ENCODE measurements at regions not wholly inside any gene's neighbourhood (a gene's known extent, or its start where the extent isn't known, plus 50 kb on each side); places are given as distances from the start of the nearest gene placed in this dataset.

DNA sequence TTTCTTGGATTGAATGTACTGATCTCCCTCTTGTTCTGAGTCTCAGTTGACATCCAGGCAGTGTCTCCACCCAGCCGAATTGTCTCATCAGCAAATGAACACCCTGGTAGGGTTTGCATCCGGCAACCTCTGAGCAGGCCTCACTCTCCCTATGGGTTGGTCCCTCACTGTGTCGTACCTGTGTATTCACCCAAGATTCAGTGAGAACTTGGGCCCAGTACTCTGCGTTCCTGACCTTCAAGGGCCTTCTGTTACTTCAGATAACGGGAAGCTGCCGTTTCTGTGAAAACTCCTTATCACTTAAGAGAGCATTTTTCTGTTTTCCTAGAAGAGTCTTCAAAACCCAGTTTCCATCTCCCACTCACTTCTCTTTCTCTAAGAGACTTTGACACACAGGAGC is 915.6 kb downstream of the TBC1D22A start:
- no peak for DNase-seq (ENCODE audit: low spot score)

DNA sequence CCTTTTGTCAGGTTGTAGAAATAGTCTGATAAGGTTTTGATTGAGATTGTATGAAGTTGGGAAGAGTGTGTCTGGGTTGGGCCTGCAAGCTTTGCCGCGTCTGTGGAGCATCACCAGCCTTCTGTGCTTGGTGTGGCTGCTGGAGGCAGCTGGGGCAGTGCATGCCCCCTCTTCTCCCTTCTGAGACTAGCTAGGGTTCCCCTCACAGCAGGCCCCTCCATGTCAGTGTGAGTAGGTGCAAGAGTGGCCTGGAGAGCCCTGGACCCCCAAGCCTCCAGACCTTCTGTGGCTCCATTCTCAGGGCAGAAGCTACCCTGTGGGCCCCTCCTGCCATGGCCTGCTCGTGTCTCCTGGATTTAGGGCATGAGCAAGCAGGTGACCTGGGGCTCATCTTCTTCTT is 914.2 kb downstream of the TBC1D22A start:
- no peak for DNase-seq (ENCODE audit: low spot score)

- DNase-seq (ENCODE audit: low spot score) = no peak
Observed at GRCh38 chr22:47674600-47674999, 912.1 kb downstream of the TBC1D22A start.

GRCh38 chr22:47673557-47673956 is 911.1 kb downstream of the TBC1D22A start:
- DNase-seq (ENCODE audit: low spot score) = no peak

DNA sequence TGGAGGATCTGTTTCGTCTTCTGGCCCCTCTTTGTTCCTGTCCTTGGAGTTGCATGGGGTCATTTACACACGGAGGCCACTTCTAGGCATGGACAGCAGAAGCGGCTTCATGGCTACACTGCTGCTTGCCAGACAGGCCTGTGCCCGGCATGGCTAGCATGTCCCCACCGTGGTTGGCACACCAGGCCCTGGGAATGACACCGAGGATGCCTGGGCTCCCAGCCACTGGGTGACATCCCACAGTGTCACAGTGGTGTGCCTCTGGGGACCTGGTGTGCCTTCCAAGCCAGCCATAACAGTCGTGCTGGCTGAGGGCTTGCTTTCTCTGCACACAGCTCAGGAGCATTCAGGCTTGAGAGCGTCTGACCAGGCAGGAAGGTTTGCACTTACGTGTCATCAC is 910.1 kb downstream of the TBC1D22A start:
- DNase-seq (ENCODE audit: low spot score) = no peak

DNA sequence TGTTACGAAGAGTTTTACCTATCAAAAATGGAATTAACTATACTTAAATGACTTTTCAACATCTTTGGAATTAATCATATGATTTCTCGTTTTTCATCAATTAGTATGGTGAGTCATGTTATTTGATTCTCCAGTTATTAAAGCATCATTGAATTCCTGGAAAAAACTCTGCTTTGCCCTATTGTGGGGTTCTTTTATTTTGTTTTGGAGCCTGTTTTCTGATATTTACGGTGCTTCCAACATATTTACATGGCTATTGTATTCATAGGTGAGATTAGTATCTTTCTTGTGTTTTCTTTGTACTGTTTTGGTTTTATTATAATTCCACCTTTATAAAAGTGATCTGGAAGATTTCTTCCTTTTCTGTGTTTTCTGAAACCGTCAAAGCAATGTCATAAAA is 902.7 kb downstream of the TBC1D22A start:
- no peak for DNase-seq (ENCODE audit: low spot score)

- DNase-seq (ENCODE audit: low spot score) = no peak
Observed at GRCh38 chr22:47663615-47664605, 901.5 kb downstream of the TBC1D22A start.

GRCh38 chr22:47659467-47660223 is 897.2 kb downstream of the TBC1D22A start:
- DNase-seq (ENCODE audit: low spot score) = no peak

DNA sequence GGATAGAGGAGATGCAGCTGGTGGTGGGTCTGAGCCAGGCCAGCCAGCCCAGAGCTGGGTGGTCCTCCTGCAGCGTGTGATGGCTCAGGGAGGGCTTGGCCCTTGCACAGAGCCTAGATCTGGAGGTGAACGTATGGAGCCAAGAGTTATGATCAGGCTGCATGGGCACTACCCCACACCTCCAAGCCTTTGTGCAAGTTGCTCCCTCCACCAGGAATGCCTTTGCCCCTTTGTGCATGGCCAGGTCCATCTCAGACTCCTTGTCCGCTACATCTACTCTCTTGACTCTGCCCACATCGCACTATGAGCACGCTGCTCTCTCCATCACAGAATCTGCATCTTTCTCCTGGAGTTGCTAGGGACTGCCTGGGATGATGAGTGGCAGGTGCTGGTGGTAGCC is 895.7 kb downstream of the TBC1D22A start:
- no peak for DNase-seq (ENCODE audit: low spot score)

- no peak for DNase-seq (ENCODE audit: low spot score)
Observed at GRCh38 chr22:47657224-47657623, 894.8 kb downstream of the TBC1D22A start.

GRCh38 chr22:47656806-47657205 is 894.4 kb downstream of the TBC1D22A start:
- DNase-seq (ENCODE audit: low spot score) = no peak

GRCh38 chr22:47655930-47656329 is 893.5 kb downstream of the TBC1D22A start:
- DNase-seq (ENCODE audit: low spot score) = no peak

DNA sequence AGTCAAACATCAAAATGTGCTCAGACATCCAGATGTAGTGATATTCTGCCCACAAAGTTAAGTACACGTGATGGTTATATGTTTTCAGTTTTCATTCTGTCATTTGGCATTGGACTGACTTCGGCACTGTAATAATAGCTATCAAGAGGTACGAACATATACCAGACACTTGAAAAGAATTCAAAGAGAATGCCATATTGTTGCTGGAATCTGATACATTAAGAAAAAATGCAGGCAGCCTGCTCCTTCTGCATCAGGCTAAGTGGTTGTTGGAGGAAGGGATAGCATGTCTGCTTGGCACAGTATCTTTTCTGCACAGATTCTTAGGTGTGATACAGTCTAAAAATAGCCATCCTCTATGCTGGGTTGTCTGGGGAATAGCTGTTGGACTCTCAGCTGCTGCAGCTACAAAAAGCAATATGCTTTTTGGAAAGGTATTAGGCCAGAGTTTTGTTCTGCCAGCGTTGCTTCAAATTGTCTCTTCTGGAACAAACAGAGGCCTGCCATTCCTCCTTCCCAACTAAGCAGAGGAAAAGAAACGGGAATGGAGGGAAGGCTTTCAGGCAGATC is 892.6 kb downstream of the TBC1D22A start:
- DNase-seq (ENCODE audit: low spot score) = no peak

GRCh38 chr22:47653921-47654320 is 891.5 kb downstream of the TBC1D22A start:
- DNase-seq (ENCODE audit: low spot score) = no peak

GRCh38 chr22:47651216-47651987 is 889.0 kb downstream of the TBC1D22A start:
- no peak for DNase-seq (ENCODE audit: low spot score)

- DNase-seq (ENCODE audit: low spot score) = no peak
Observed at GRCh38 chr22:47647720-47648119, 885.3 kb downstream of the TBC1D22A start.

- no peak for DNase-seq (ENCODE audit: low spot score)
Observed at GRCh38 chr22:47647181-47647580, 884.7 kb downstream of the TBC1D22A start.

DNA sequence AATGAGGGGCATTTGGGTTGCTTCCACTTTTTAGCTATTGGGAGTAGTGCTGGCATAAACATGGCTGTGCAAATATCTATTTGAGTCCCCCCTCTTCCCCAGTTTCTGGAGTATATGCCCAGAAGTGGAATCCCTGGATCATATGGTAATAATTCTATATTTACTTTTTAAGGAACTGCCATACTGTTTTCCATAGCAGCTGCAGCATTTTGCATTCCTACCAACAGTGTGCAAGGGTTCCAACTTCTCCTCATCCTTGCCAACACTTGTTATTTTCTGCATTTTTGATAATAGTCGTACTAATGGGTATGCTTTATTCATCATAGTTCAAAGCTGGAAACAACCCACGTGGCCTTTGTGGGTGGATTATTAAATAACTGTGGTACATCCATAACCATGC is 883.5 kb downstream of the TBC1D22A start:
- DNase-seq (ENCODE audit: low spot score) = no peak

GRCh38 chr22:47645450-47645914 is 883.0 kb downstream of the TBC1D22A start:
- no peak for DNase-seq (ENCODE audit: low spot score)

- no peak for DNase-seq (ENCODE audit: low spot score)
Observed at GRCh38 chr22:47634347-47634746, 871.9 kb downstream of the TBC1D22A start.

DNA sequence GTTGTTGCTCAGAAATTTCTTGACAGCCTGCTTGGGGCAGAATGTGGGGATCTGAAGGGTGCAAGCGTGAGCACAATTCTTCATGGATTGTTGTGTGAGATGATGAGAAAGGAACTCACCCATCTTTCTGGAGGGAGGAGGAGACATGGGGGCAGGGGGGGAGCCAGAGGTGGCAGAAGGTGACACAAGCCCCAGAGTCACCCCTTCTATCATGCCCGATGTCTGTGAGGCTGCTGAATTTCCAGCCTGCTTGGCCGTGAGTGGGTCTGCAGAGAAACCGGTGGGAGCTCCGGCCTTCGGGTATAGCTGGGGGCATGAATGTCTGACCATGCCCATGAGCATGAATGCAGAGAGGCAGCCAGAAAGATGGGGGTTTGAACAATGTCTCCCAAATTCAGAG is 870.7 kb downstream of the TBC1D22A start:
- DNase-seq (ENCODE audit: low spot score) = no peak

- peak; percentile 41 for DNase-seq (ENCODE audit: low spot score)
Observed at GRCh38 chr22:47632701-47633100, 870.3 kb downstream of the TBC1D22A start.
